Cardiac muscle cell (in vitro differentiated cells and primary cell): ENCODE measurements at regions not wholly inside any gene's neighbourhood (a gene's known extent, or its start where the extent isn't known, plus 50 kb on each side); places are given as distances from the start of the nearest gene placed in this dataset.

Experiments used
- DNase-seq, 2 donors: peaks; one replicate each; pipeline versions ENCODE4 v3.0.0 to v3.0.0-alpha.2; 2010 to 2017; ENCODE audit warnings: low read depth in 1 of 2, low spot score in 1 of 2
- H3K27ac ChIP-seq: fragments of 200-600 bp; sonication (generic); 2 replicates; pipeline ENCODE4 v1.5.1; 2016
- H3K27me3 ChIP-seq: fragments of 200-600 bp; sonication (generic); 2 replicates; pipeline ENCODE4 v1.6.0; 2016; ENCODE audit warnings: control low read depth
- H3K36me3 ChIP-seq: fragments of 200-600 bp; sonication (generic); 2 replicates; pipeline ENCODE4 v1.5.1; 2016; ENCODE audit warnings: control low read depth
- H3K4me1 ChIP-seq: fragments of 200-600 bp; sonication (generic); 2 replicates; pipeline ENCODE4 v1.8.1; 2017; ENCODE audit warnings: low read depth, mild to moderate bottlenecking, mixed run types
- H3K4me3 ChIP-seq: fragments of 200-600 bp; sonication (generic); 2 replicates; pipeline ENCODE4 v1.5.1; 2016; ENCODE audit warnings: mild to moderate bottlenecking
- H3K9me3 ChIP-seq: fragments of 200-600 bp; sonication (generic); 2 replicates; pipeline ENCODE4 v1.5.1; 2017; ENCODE audit warnings: low read depth, mild to moderate bottlenecking, control low read depth
- TF ChIP-seq, protein P1 (sequence below): IDR thresholded peaks from 2 replicates; pipeline ENCODE4 v1.5.1; 2012; ENCODE audit warnings: low read depth, mild to moderate bottlenecking, low read length

GRCh38 chr5:175328687-175329086 is 115.3 kb downstream of the DRD1 start:
- H3K36me3 ChIP-seq = no peaks in the 10 kb centered on the region
- no peak overlapping the region for H3K27ac ChIP-seq
- H3K9me3 ChIP-seq = no peaks in the 10 kb centered on the region
- DNase-seq = no peak
- no peaks in the 10 kb centered on the region for H3K27me3 ChIP-seq
- H3K4me1 ChIP-seq = no peaks in the 10 kb centered on the region
- no peak overlapping the region for H3K4me3 ChIP-seq
- TF ChIP-seq, protein P1, sequence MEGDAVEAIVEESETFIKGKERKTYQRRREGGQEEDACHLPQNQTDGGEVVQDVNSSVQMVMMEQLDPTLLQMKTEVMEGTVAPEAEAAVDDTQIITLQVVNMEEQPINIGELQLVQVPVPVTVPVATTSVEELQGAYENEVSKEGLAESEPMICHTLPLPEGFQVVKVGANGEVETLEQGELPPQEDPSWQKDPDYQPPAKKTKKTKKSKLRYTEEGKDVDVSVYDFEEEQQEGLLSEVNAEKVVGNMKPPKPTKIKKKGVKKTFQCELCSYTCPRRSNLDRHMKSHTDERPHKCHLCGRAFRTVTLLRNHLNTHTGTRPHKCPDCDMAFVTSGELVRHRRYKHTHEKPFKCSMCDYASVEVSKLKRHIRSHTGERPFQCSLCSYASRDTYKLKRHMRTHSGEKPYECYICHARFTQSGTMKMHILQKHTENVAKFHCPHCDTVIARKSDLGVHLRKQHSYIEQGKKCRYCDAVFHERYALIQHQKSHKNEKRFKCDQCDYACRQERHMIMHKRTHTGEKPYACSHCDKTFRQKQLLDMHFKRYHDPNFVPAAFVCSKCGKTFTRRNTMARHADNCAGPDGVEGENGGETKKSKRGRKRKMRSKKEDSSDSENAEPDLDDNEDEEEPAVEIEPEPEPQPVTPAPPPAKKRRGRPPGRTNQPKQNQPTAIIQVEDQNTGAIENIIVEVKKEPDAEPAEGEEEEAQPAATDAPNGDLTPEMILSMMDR = no peak

DNA sequence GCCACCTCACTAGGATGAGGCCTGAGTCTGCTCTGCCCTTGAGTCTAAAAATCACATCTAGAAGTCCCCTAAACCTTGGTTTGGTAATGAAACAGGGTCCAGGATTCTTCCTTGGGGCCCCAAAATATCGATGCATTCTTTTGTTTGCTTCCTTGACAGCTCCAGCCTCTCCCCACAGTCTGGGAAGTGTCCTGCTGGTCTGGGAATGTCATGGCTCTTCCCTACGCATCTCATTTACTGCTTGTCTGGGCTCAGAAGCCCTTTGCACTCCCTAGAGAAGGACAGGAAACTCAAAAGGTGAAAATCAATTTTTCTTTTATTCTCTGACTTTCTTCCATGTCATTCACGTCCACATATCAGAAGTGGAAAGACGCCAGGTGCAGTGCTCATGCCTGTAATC is 115.8 kb downstream of the DRD1 start:
- no peak for DNase-seq
- H3K9me3 ChIP-seq = no peaks in the 10 kb centered on the region

DNA sequence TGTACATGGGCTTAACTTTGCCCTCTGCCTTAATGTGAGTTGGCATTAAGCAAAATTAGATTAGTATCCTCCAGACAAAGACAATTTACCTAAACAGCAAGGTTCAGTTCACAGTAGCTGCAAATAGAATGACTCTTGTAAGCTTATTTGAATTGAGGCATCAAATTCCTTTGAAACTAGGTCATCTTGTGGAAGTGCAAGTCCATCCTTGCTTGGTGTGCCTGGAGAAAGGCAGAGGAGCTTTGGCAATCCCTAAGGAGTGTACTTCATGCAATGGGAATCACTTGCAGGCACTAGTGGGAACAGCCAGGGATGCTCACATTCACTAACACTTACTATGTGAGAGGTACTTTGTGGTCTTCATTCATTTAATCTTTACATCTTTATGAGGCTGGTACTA is 118.3 kb downstream of the DRD1 start:
- Histone ChIP-seq H3K4me1 (no peaks in the 10 kb centered on the region), H3K36me3 (no peaks in the 10 kb centered on the region), H3K9me3 (no peaks in the 10 kb centered on the region), H3K27me3 (no peaks in the 10 kb centered on the region), H3K4me3 (no peak overlapping the region), H3K27ac (no peak overlapping the region)
- TF ChIP-seq, protein P1 = no peak
- DNase-seq = no peak

More for the DNA sequence above, 115.8 kb downstream of the DRD1 start:
- TF ChIP-seq, protein P1 = no peak
- Histone ChIP-seq H3K4me1 (no peaks in the 10 kb centered on the region), H3K36me3 (no peaks in the 10 kb centered on the region), H3K27me3 (no peaks in the 10 kb centered on the region), H3K27ac (no peak overlapping the region), H3K4me3 (no peak overlapping the region)

DNA sequence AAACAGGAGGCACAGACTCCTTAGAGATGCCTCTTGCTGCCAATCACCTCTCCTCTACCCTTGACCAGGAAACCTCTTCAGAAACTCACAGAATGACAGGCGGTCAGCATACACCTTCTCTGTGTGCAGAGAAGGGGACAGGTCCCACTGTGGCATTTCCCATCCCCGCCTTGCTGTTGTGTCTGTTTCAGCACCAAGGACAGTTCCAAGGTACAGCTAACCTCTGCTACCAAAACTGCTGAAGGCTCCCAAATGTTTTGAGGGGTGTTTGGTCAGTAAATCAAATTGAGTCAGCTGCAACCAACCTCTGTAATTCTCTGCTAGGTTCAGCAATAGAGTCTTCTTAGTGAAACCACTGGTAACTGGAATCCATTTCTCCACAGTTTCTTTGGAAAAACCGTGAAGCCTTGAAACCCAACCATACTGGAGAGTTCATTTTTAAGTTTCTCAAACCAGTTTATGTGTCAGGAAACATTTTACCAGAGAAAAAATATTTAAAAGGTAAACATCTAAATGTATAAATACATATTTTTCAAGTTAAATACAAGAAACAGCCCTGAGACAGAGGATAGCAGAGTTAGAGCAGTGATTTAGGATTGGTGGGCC is 122.0 kb downstream of the DRD1 start:
- TF ChIP-seq, protein P1 = no peak
- peaks cover 7% of the 10 kb centered on the region for H3K27me3 ChIP-seq

DNA sequence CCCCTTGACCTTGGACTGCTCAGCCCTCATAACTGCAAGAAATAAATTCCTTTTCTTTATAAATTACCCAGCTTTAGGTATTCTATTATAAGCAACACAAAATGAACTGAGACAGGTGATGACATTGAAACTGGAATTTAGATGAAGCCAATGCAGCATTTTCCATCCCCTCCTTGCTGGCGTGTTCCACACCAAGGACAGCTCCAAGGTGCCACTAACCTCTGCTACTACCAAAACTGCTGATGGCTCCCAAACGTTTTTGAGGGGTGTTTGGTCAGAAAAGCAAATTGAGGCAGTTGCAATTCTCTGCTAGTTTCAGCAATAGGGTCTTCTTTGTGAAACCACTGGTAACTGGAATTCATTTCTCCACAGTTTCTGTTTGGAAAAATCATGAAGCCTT is 124.8 kb downstream of the DRD1 start:
- Histone ChIP-seq H3K27me3 (peaks cover 20% of the 10 kb centered on the region), H3K36me3 (no peaks in the 10 kb centered on the region), H3K9me3 (no peaks in the 10 kb centered on the region), H3K4me3 (no peak overlapping the region), H3K4me1 (no peaks in the 10 kb centered on the region), H3K27ac (no peak overlapping the region)
- peak in 1 of 2 donors; percentile 10 for DNase-seq
- TF ChIP-seq, protein P1 = no peak

More for the DNA sequence above, 122.0 kb downstream of the DRD1 start:
- H3K27ac ChIP-seq = no peak overlapping the region
- no peaks in the 10 kb centered on the region for H3K4me1 ChIP-seq
- H3K36me3 ChIP-seq = no peaks in the 10 kb centered on the region
- H3K9me3 ChIP-seq = no peaks in the 10 kb centered on the region
- DNase-seq = peak; percentile 8 to 92
- no peak overlapping the region for H3K4me3 ChIP-seq
